MM.1S (cell line): ENCODE measurements at regions not wholly inside any gene's neighbourhood (a gene's known extent, or its start where the extent isn't known, plus 50 kb on each side); places are given as distances from the start of the nearest gene placed in this dataset.

Experiments
- DNase-seq: peaks from one replicate; pipeline ENCODE4 v3.0.0-alpha.2; 2015
- H2AFZ ChIP-seq: fragments of 300-600 bp; sonication (generic); 2 replicates; pipeline ENCODE4 v1.6.0; 2016; ENCODE audit warnings: antibody characterized with exemption, low read length
- H3F3A ChIP-seq: fragments of 300-600 bp; sonication (generic); 2 replicates; pipeline ENCODE4 v1.6.1; 2016; ENCODE audit warnings: mild to moderate bottlenecking, antibody characterized with exemption, low read length, moderate library complexity, mixed read lengths; ENCODE audit not compliant: insufficient read depth
- H3K27ac ChIP-seq: fragments of 300-600 bp; sonication (generic); 2 replicates; pipeline ENCODE4 v1.5.1; 2016; ENCODE audit warnings: mild to moderate bottlenecking, low read length
- H3K27me3 ChIP-seq: fragments of 300-600 bp; sonication (generic); replicated peaks from 2 replicates; pipeline ENCODE4 v1.6.0; 2016; ENCODE audit warnings: low read length; ENCODE audit not compliant: insufficient read depth
- H3K36me3 ChIP-seq: fragments of 300-600 bp; sonication (generic); replicated peaks from 2 replicates; pipeline ENCODE4 v1.6.1; 2016; ENCODE audit warnings: mild to moderate bottlenecking, low read length, mixed read lengths; ENCODE audit not compliant: insufficient read depth
- H3K4me1 ChIP-seq: fragments of 300-600 bp; sonication (generic); 2 replicates; pipeline ENCODE4 v1.6.1; 2016; ENCODE audit warnings: low read length, mixed read lengths
- H3K4me2 ChIP-seq: fragments of 300-600 bp; sonication (generic); 2 replicates; pipeline ENCODE4 v1.6.0; 2016; ENCODE audit warnings: low read depth, low read length
- H3K4me3 ChIP-seq: fragments of 300-600 bp; sonication (generic); 2 replicates; pipeline ENCODE4 v1.5.1; 2016; ENCODE audit warnings: low read length, mixed read lengths
- H3K79me2 ChIP-seq: fragments of 300-600 bp; sonication (generic); 2 replicates; pipeline ENCODE4 v1.6.1; 2016; ENCODE audit warnings: mixed run types, low read length, mixed read lengths
- H3K9ac ChIP-seq: fragments of 300-600 bp; sonication (generic); 2 replicates; pipeline ENCODE4 v1.6.1; 2016; ENCODE audit warnings: low read length, mixed read lengths
- H3K9me2 ChIP-seq: fragments of 300-600 bp; sonication (generic); replicated peaks from 2 replicates; pipeline ENCODE4 v1.6.1; 2016; ENCODE audit warnings: mild to moderate bottlenecking, low read length, mixed read lengths; ENCODE audit not compliant: insufficient read depth
- H3K9me3 ChIP-seq: fragments of 300-600 bp; sonication (generic); replicated peaks from 2 replicates; pipeline ENCODE4 v1.6.1; 2016; ENCODE audit warnings: mild to moderate bottlenecking, low read length, mixed read lengths; ENCODE audit not compliant: insufficient read depth
- H4K20me1 ChIP-seq: fragments of 300-600 bp; sonication (generic); 2 replicates; pipeline ENCODE4 v1.6.1; 2016; ENCODE audit warnings: mild to moderate bottlenecking, low read length, moderate library complexity, mixed read lengths; ENCODE audit not compliant: insufficient read depth
- CTCF ChIP-seq: fragments of 300-600 bp; sonication (generic); IDR thresholded peaks from 2 replicates; pipeline ENCODE4 v1.5.1; 2016; ENCODE audit warnings: antibody characterized with exemption, low read length, mixed read lengths
- EZH2 ChIP-seq: fragments of 300-600 bp; sonication (generic); optimal IDR thresholded peaks from 2 replicates; pipeline ENCODE3; 2017; ENCODE audit warnings: low read depth, mild to moderate bottlenecking, antibody characterized with exemption, low read length, mixed read lengths
- EZH2phosphoT487 ChIP-seq: fragments of 300-600 bp; sonication (generic); IDR thresholded peaks from 2 replicates; pipeline ENCODE4 v1.6.1; 2018; ENCODE audit warnings: antibody characterized with exemption, low read length

- H3K36me3 ChIP-seq: no peaks in the 10 kb centered on the region
- H3K9me2 ChIP-seq: no peaks in the 10 kb centered on the region
- no peaks in the 10 kb centered on the region for H3K79me2 ChIP-seq
- no peaks in the 10 kb centered on the region for H4K20me1 ChIP-seq
- H3K4me3 ChIP-seq: no peak overlapping the region
- no peaks in the 10 kb centered on the region for H3K4me1 ChIP-seq
- no peak overlapping the region for H3K27ac ChIP-seq
- TF ChIP-seq CTCF (no peak), EZH2phosphoT487 (no peak), EZH2 (no peak)
- no peak overlapping the region for H2AFZ ChIP-seq
- no peak for DNase-seq
- no peak overlapping the region for H3K4me2 ChIP-seq
- H3K9ac ChIP-seq: no peak overlapping the region
- H3K9me3 ChIP-seq: no peaks in the 10 kb centered on the region
- H3K27me3 ChIP-seq: no peaks in the 10 kb centered on the region
- no peaks in the 10 kb centered on the region for H3F3A ChIP-seq
These were observed 176.4 kb downstream of the SAMD5 start for GRCh38 chr6:147684906-147685305.

GRCh38 chr6:147689398-147689797 is 180.9 kb downstream of the SAMD5 start:
- Histone ChIP-seq H3K9ac (no peak overlapping the region), H3K36me3 (no peaks in the 10 kb centered on the region), H3K79me2 (no peaks in the 10 kb centered on the region), H4K20me1 (no peaks in the 10 kb centered on the region), H3F3A (no peaks in the 10 kb centered on the region), H3K27me3 (no peaks in the 10 kb centered on the region), H3K4me3 (no peak overlapping the region), H2AFZ (no peak overlapping the region), H3K9me3 (no peaks in the 10 kb centered on the region), H3K4me1 (no peaks in the 10 kb centered on the region), H3K27ac (no peak overlapping the region), H3K9me2 (no peaks in the 10 kb centered on the region), H3K4me2 (no peak overlapping the region)
- no peak for DNase-seq
- TF ChIP-seq CTCF: no peak
- TF ChIP-seq EZH2: no peak
- no peak for TF ChIP-seq EZH2phosphoT487

GRCh38 chr6:147691446-147691845 is 183.0 kb downstream of the SAMD5 start:
- Histone ChIP-seq H2AFZ (no peak overlapping the region), H3K36me3 (no peaks in the 10 kb centered on the region), H3K4me3 (no peak overlapping the region), H3K27me3 (no peaks in the 10 kb centered on the region), H3K27ac (no peak overlapping the region), H4K20me1 (no peaks in the 10 kb centered on the region), H3K9me3 (no peaks in the 10 kb centered on the region), H3K4me2 (no peak overlapping the region), H3K9me2 (no peaks in the 10 kb centered on the region), H3K79me2 (no peaks in the 10 kb centered on the region), H3K9ac (no peak overlapping the region), H3F3A (no peaks in the 10 kb centered on the region), H3K4me1 (no peaks in the 10 kb centered on the region)
- TF ChIP-seq CTCF (no peak), EZH2 (no peak), EZH2phosphoT487 (no peak)
- DNase-seq: no peak
